Progenitor cell of endocrine pancreas (in vitro differentiated cells): ENCODE measurements at regions not wholly inside any gene's neighbourhood (a gene's known extent, or its start where the extent isn't known, plus 50 kb on each side); places are given as distances from the start of the nearest gene placed in this dataset.
A peak's percentile ranks its signal among the peaks of the same experiment; 100 is the strongest.

ENCODE experiments used
- DNase-seq: peaks from one replicate; pipeline ENCODE4 v3.0.0; 2021; ENCODE audit warnings: low spot score; ENCODE audit not compliant: unreplicated experiment
- H3K27ac Mint-ChIP-seq: 2 replicates; pipeline ENCODE4 v1.8.0; 2021; ENCODE audit warnings: mild to moderate bottlenecking, moderate library complexity, mixed read lengths
- H3K27me3 Mint-ChIP-seq: 2 replicates; pipeline ENCODE4 v1.8.0; 2021; ENCODE audit warnings: mixed read lengths
- H3K36me3 Mint-ChIP-seq: 2 replicates; pipeline ENCODE4 v1.8.0; 2022; ENCODE audit warnings: mixed read lengths; ENCODE audit not compliant: insufficient read depth
- H3K4me1 Mint-ChIP-seq: 2 replicates; pipeline ENCODE4 v1.8.0; 2021; ENCODE audit warnings: low read depth, mixed read lengths
- H3K4me3 Mint-ChIP-seq: 2 replicates; pipeline ENCODE4 v1.8.0; 2021; ENCODE audit warnings: low read depth, mild to moderate bottlenecking, moderate library complexity, mixed read lengths
- H3K9me3 Mint-ChIP-seq: 2 replicates; pipeline ENCODE4 v1.8.0; 2021; ENCODE audit warnings: low read depth, mixed read lengths
- TF ChIP-seq, protein P1 (sequence below): fragments of 200-600 bp; sonication (generic); IDR thresholded peaks from one replicate; pipeline ENCODE4 v1.5.0; 2021; ENCODE audit warnings: antibody characterized with exemption, mild to moderate bottlenecking; ENCODE audit not compliant: unreplicated experiment

DNA sequence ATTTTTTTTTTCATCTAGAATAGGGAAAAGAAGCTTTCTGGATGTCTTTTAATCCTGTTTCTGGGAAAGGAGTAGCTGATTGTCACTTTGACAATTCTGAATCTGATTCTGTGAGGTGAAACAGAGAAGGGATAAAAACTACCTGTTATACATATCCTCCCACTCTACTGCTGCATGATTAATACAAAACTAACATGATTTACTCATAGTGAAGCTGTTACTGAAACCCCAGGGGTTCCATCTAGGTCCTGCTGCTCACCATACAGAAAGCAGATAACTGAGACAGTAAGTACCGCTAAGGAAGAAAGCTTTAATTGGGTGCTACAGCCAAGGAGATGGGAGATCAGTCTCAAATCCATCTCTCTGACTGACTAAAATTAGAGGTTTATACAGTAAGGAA lies 610.9 kb upstream of the ALCAM start:
- Mint-ChIP-seq H3K4me3 (no peak overlapping the region), H3K9me3 (no peaks in the 10 kb centered on the region), H3K4me1 (no peaks in the 10 kb centered on the region), H3K27ac (no peak overlapping the region), H3K36me3 (no peaks in the 10 kb centered on the region), H3K27me3 (no peaks in the 10 kb centered on the region)
- no peak for DNase-seq
- TF ChIP-seq, protein P1, sequence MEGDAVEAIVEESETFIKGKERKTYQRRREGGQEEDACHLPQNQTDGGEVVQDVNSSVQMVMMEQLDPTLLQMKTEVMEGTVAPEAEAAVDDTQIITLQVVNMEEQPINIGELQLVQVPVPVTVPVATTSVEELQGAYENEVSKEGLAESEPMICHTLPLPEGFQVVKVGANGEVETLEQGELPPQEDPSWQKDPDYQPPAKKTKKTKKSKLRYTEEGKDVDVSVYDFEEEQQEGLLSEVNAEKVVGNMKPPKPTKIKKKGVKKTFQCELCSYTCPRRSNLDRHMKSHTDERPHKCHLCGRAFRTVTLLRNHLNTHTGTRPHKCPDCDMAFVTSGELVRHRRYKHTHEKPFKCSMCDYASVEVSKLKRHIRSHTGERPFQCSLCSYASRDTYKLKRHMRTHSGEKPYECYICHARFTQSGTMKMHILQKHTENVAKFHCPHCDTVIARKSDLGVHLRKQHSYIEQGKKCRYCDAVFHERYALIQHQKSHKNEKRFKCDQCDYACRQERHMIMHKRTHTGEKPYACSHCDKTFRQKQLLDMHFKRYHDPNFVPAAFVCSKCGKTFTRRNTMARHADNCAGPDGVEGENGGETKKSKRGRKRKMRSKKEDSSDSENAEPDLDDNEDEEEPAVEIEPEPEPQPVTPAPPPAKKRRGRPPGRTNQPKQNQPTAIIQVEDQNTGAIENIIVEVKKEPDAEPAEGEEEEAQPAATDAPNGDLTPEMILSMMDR: no peak

GRCh38 chr3:104763007-104763406 lies 603.7 kb upstream of the ALCAM start:
- H3K36me3 Mint-ChIP-seq: no peaks in the 10 kb centered on the region
- no peaks in the 10 kb centered on the region for H3K27me3 Mint-ChIP-seq
- no peak overlapping the region for H3K4me3 Mint-ChIP-seq
- H3K4me1 Mint-ChIP-seq: peaks cover 8% of the 10 kb centered on the region
- DNase-seq: no peak
- TF ChIP-seq, protein P1: no peak
- H3K27ac Mint-ChIP-seq: no peak overlapping the region
- H3K9me3 Mint-ChIP-seq: no peaks in the 10 kb centered on the region

GRCh38 chr3:104764496-104764895 lies 602.2 kb upstream of the ALCAM start:
- no peaks in the 10 kb centered on the region for H3K27me3 Mint-ChIP-seq
- TF ChIP-seq, protein P1: no peak
- H3K36me3 Mint-ChIP-seq: no peaks in the 10 kb centered on the region
- H3K4me1 Mint-ChIP-seq: peaks cover 12% of the 10 kb centered on the region
- no peak overlapping the region for H3K4me3 Mint-ChIP-seq
- no peaks in the 10 kb centered on the region for H3K9me3 Mint-ChIP-seq
- DNase-seq: no peak
- no peak overlapping the region for H3K27ac Mint-ChIP-seq

- no peaks in the 10 kb centered on the region for H3K9me3 Mint-ChIP-seq
- peaks cover 19% of the 10 kb centered on the region for H3K4me1 Mint-ChIP-seq
- TF ChIP-seq, protein P1: no peak
- no peak for DNase-seq
- H3K36me3 Mint-ChIP-seq: no peaks in the 10 kb centered on the region
- peak overlapping the region; percentile 19 for H3K27ac Mint-ChIP-seq
- H3K27me3 Mint-ChIP-seq: no peaks in the 10 kb centered on the region
- H3K4me3 Mint-ChIP-seq: no peak overlapping the region
These were observed 597.8 kb upstream of the ALCAM start for GRCh38 chr3:104768886-104769285.

DNA sequence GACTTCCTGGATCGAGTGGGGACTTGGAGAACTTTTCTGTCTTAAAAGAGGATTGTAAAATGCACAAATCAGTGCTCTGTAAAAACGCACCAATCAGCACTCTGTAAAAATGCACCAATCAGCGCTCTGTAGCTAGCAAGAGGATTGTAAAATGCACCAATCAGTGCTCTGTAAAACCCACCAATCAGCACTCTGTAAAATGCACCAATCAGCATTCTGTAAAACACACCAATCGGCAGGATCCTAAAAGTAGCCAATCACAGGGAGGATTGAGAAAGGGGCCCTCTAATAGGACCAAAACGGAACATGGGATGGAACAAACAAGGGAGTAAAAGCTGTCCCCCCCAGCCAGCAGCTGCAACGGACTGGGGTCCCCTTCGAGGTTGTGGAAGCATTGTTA lies 587.4 kb upstream of the ALCAM start:
- TF ChIP-seq, protein P1: no peak
- H3K9me3 Mint-ChIP-seq: peaks cover 3% of the 10 kb centered on the region
- no peak for DNase-seq
- H3K27me3 Mint-ChIP-seq: no peaks in the 10 kb centered on the region
- no peaks in the 10 kb centered on the region for H3K36me3 Mint-ChIP-seq
- H3K4me1 Mint-ChIP-seq: peaks cover 2% of the 10 kb centered on the region
- no peak overlapping the region for H3K27ac Mint-ChIP-seq
- no peak overlapping the region for H3K4me3 Mint-ChIP-seq
